Lower lobe of right lung (tissue), 2 donors: ENCODE measurements at regions not wholly inside any gene's neighbourhood (a gene's known extent, or its start where the extent isn't known, plus 50 kb on each side); places are given as distances from the start of the nearest gene placed in this dataset.
"Not testable (repeated sequence)": the region's sequence is repeated elsewhere in the genome, so short reads cannot be mapped to it uniquely, and the experiment has no call there.

ENCODE experiments used
- ATAC-seq, 2 donors: fragments of 200-7000 bp; cut with Tn5 transposase; one replicate each; pipeline ENCODE4 v1.9.1; 2020 to 2022; ENCODE audit warnings: mild to moderate bottlenecking in 2 of 2, moderate library complexity in 2 of 2
- DNase-seq: peaks from one replicate; pipeline ENCODE4 v3.0.0-alpha.2; 2020
- H3K27ac ChIP-seq: fragments of 200-600 bp; one replicate; pipeline ENCODE4 v1.8.0; 2022
- H3K27me3 ChIP-seq: fragments of 200-600 bp; one replicate; pipeline ENCODE4 v1.8.0; 2022; ENCODE audit warnings: low read depth
- H3K36me3 ChIP-seq: fragments of 200-600 bp; one replicate; pipeline ENCODE4 v1.8.0; 2022; ENCODE audit warnings: mild to moderate bottlenecking
- H3K4me1 ChIP-seq: fragments of 200-600 bp; one replicate; pipeline ENCODE4 v1.8.0; 2022
- H3K4me3 ChIP-seq: fragments of 200-600 bp; one replicate; pipeline ENCODE4 v1.8.0; 2022; ENCODE audit warnings: mild to moderate bottlenecking
- H3K9me3 ChIP-seq: fragments of 200-600 bp; one replicate; pipeline ENCODE4 v1.8.0; 2022
- CTCF ChIP-seq: fragments of 200-600 bp; IDR thresholded peaks from one replicate; pipeline ENCODE4 v1.8.0; 2022; ENCODE audit warnings: antibody characterized with exemption, mild to moderate bottlenecking
- intact Hi-C: fragments of 100-400 bp; cut with DNase I; formaldehyde crosslinking; loops from one replicate; pipeline ENCODE4 v1.11.0; 2022
- donor health status: DM: no; HTN: yes; CAD: no; lungs with severe emphysema.

- Histone ChIP-seq H3K36me3 (no peaks in the 10 kb centered on the region), H3K27me3 (no peaks in the 10 kb centered on the region), H3K27ac (no peak overlapping the region), H3K4me3 (no peak overlapping the region), H3K4me1 (no peaks in the 10 kb centered on the region), H3K9me3 (no peaks in the 10 kb centered on the region)
- TF ChIP-seq CTCF, result no peak
- intact Hi-C loops, result no loop called here
- no peak for ATAC-seq
- no peak for DNase-seq
Observed at GRCh38 chrX:114221445-114221844, 362.4 kb upstream of the HTR2C start.

- DNase-seq (no peak), ATAC-seq (no peak)
- H3K4me1 ChIP-seq, result no peaks in the 10 kb centered on the region
- H3K27me3 ChIP-seq, result no peaks in the 10 kb centered on the region
- intact Hi-C loops, result no loop called here
- H3K4me3 ChIP-seq, result no peak overlapping the region
- H3K9me3 ChIP-seq, result no peaks in the 10 kb centered on the region
- TF ChIP-seq CTCF, result no peak
- no peaks in the 10 kb centered on the region for H3K36me3 ChIP-seq
- H3K27ac ChIP-seq, result no peak overlapping the region
Observed at GRCh38 chrX:114210879-114211278, 373.0 kb upstream of the HTR2C start.

- intact Hi-C loops, result no loop called here
- ATAC-seq (peak in 1 of 2 donors; percentile 47), DNase-seq (no peak)
- Histone ChIP-seq H3K36me3 (no peaks in the 10 kb centered on the region), H3K27ac (no peak overlapping the region), H3K9me3 (no peaks in the 10 kb centered on the region), H3K4me1 (no peaks in the 10 kb centered on the region), H3K27me3 (no peaks in the 10 kb centered on the region), H3K4me3 (no peak overlapping the region)
- TF ChIP-seq CTCF, result no peak
Observed at GRCh38 chrX:114201622-114202021, 382.3 kb upstream of the HTR2C start.

GRCh38 chrX:114181195-114181594 lies 402.7 kb upstream of the HTR2C start:
- Histone ChIP-seq H3K9me3 (no peaks in the 10 kb centered on the region), H3K36me3 (no peaks in the 10 kb centered on the region), H3K27me3 (no peaks in the 10 kb centered on the region), H3K4me1 (no peaks in the 10 kb centered on the region), H3K27ac (no peak overlapping the region), H3K4me3 (no peak overlapping the region)
- no peak for TF ChIP-seq CTCF
- intact Hi-C loops, result no loop called here
- no peak for DNase-seq
- ATAC-seq, result no peak

- TF ChIP-seq CTCF, result no peak
- no peaks in the 10 kb centered on the region for H3K27me3 ChIP-seq
- no peak overlapping the region for H3K27ac ChIP-seq
- ATAC-seq, result no peak
- H3K36me3 ChIP-seq, result no peaks in the 10 kb centered on the region
- no peak for DNase-seq
- H3K9me3 ChIP-seq, result no peaks in the 10 kb centered on the region
- intact Hi-C loops, result no loop called here
- no peaks in the 10 kb centered on the region for H3K4me1 ChIP-seq
- no peak overlapping the region for H3K4me3 ChIP-seq
Observed at GRCh38 chrX:114178126-114178525, 405.8 kb upstream of the HTR2C start.

GRCh38 chrX:114167276-114167675 lies 416.6 kb upstream of the HTR2C start:
- H3K27ac ChIP-seq, H3K36me3 ChIP-seq, H3K9me3 ChIP-seq, DNase-seq, H3K4me3 ChIP-seq, ATAC-seq, H3K27me3 ChIP-seq, intact Hi-C loops, H3K4me1 ChIP-seq: not testable (repeated sequence)
